NT2/D1 (cell line): ENCODE measurements at regions not wholly inside any gene's neighbourhood (a gene's known extent, or its start where the extent isn't known, plus 50 kb on each side); places are given as distances from the start of the nearest gene placed in this dataset.

Experiments
- DNase-seq: peaks from one replicate; pipeline ENCODE4 v3.0.0-alpha.2; 2011; ENCODE audit warnings: low read depth, low spot score
- H3K27me3 ChIP-seq: 2 replicates; pipeline ENCODE4 v1.6.0; 2011; ENCODE audit warnings: mild to moderate bottlenecking; ENCODE audit not compliant: insufficient read length, insufficient read depth
- H3K36me3 ChIP-seq: 2 replicates; pipeline ENCODE4 v1.6.1; 2011; ENCODE audit warnings: mild to moderate bottlenecking, low read length, mixed read lengths; ENCODE audit not compliant: insufficient read depth, insufficient read length
- H3K4me1 ChIP-seq: 2 replicates; pipeline ENCODE4 v1.5.1; 2011; ENCODE audit not compliant: insufficient read depth, insufficient read length
- H3K4me3 ChIP-seq: 2 replicates; pipeline ENCODE4 v1.5.1; 2011; ENCODE audit warnings: low read depth; ENCODE audit not compliant: insufficient read length
- H3K9ac ChIP-seq: 2 replicates; pipeline ENCODE4 v1.6.0; 2011; ENCODE audit warnings: low read depth; ENCODE audit not compliant: insufficient read length
- H3K9me3 ChIP-seq: 2 replicates; pipeline ENCODE4 v1.5.1; 2011; ENCODE audit warnings: mild to moderate bottlenecking, low read length; ENCODE audit not compliant: insufficient read depth
- SUZ12 ChIP-seq: IDR thresholded peaks from 2 replicates; pipeline ENCODE4 v1.6.1; 2011; ENCODE audit not compliant: insufficient read length, insufficient read depth; ENCODE audit errors: extremely low read depth
- YY1 ChIP-seq: IDR thresholded peaks from 2 replicates; pipeline ENCODE4 v1.6.1; 2011; ENCODE audit not compliant: insufficient read length, insufficient read depth
- ZNF274 ChIP-seq: IDR thresholded peaks from 2 replicates; pipeline ENCODE4 v1.6.1; 2011; ENCODE audit warnings: mild to moderate bottlenecking, low read depth, low read length

GRCh38 chr18:30915336-30915988, 127.1 kb downstream of the DSC3 start:
- no peaks in the 10 kb centered on the region for H3K9me3 ChIP-seq
- no peak for TF ChIP-seq SUZ12

GRCh38 chr18:30908381-30908780, 134.2 kb downstream of the DSC3 start:
- no peaks in the 10 kb centered on the region for H3K36me3 ChIP-seq
- H3K27me3 ChIP-seq: no peaks in the 10 kb centered on the region
- no peak overlapping the region for H3K4me3 ChIP-seq
- no peaks in the 10 kb centered on the region for H3K4me1 ChIP-seq
- no peak overlapping the region for H3K9ac ChIP-seq
- TF ChIP-seq SUZ12 (no peak), ZNF274 (no peak), YY1 (no peak)
- DNase-seq: no peak
- H3K9me3 ChIP-seq: no peaks in the 10 kb centered on the region

More at GRCh38 chr18:30915336-30915988, 127.1 kb downstream of the DSC3 start:
- Histone ChIP-seq H3K4me1 (no peaks in the 10 kb centered on the region), H3K36me3 (no peaks in the 10 kb centered on the region), H3K4me3 (no peak overlapping the region), H3K9ac (no peak overlapping the region), H3K27me3 (no peaks in the 10 kb centered on the region)
- DNase-seq: no peak

- no peaks in the 10 kb centered on the region for H3K36me3 ChIP-seq
These were observed 139.0 kb downstream of the DSC3 start for GRCh38 chr18:30903566-30903965.

GRCh38 chr18:30889519-30890301, 152.8 kb downstream of the DSC3 start:
- H3K4me3 ChIP-seq: no peak overlapping the region
- peak; percentile 39 for DNase-seq
- no peaks in the 10 kb centered on the region for H3K36me3 ChIP-seq
- H3K27me3 ChIP-seq: no peaks in the 10 kb centered on the region
- TF ChIP-seq ZNF274 (no peak), YY1 (no peak), SUZ12 (no peak)
- H3K4me1 ChIP-seq: no peaks in the 10 kb centered on the region
- H3K9ac ChIP-seq: no peak overlapping the region
- no peaks in the 10 kb centered on the region for H3K9me3 ChIP-seq

More at GRCh38 chr18:30903566-30903965, 139.0 kb downstream of the DSC3 start:
- no peak for DNase-seq
- H3K4me3 ChIP-seq: no peak overlapping the region
- H3K9me3 ChIP-seq: no peaks in the 10 kb centered on the region
- H3K9ac ChIP-seq: no peak overlapping the region
- no peaks in the 10 kb centered on the region for H3K4me1 ChIP-seq
- H3K27me3 ChIP-seq: no peaks in the 10 kb centered on the region
- TF ChIP-seq SUZ12: no peak
- TF ChIP-seq YY1: no peak
- TF ChIP-seq ZNF274: no peak

- Histone ChIP-seq H3K4me3 (no peak overlapping the region), H3K4me1 (no peaks in the 10 kb centered on the region), H3K36me3 (no peaks in the 10 kb centered on the region), H3K9me3 (no peaks in the 10 kb centered on the region), H3K27me3 (no peaks in the 10 kb centered on the region), H3K9ac (no peak overlapping the region)
- no peak for DNase-seq
- no peak for TF ChIP-seq ZNF274
- TF ChIP-seq YY1: no peak
- no peak for TF ChIP-seq SUZ12
These were observed 154.2 kb downstream of the DSC3 start for GRCh38 chr18:30888344-30888743.

- Histone ChIP-seq H3K9ac (no peak overlapping the region), H3K4me3 (no peak overlapping the region), H3K27me3 (no peaks in the 10 kb centered on the region), H3K9me3 (no peaks in the 10 kb centered on the region), H3K36me3 (no peaks in the 10 kb centered on the region), H3K4me1 (no peaks in the 10 kb centered on the region)
- TF ChIP-seq YY1 (no peak), ZNF274 (no peak), SUZ12 (no peak)
- DNase-seq: no peak
These were observed 155.5 kb downstream of the DSC3 start for GRCh38 chr18:30886998-30887397.

- Histone ChIP-seq H3K4me1 (no peaks in the 10 kb centered on the region), H3K36me3 (no peaks in the 10 kb centered on the region), H3K9ac (no peak overlapping the region), H3K9me3 (no peaks in the 10 kb centered on the region), H3K27me3 (no peaks in the 10 kb centered on the region), H3K4me3 (no peak overlapping the region)
- no peak for DNase-seq
- TF ChIP-seq SUZ12 (no peak), ZNF274 (no peak), YY1 (no peak)
These were observed 172.1 kb downstream of the DSC3 start for GRCh38 chr18:30870466-30870865.

GRCh38 chr18:30862900-30863299, 179.6 kb downstream of the DSC3 start:
- no peak overlapping the region for H3K9ac ChIP-seq
- no peak for DNase-seq
- H3K4me3 ChIP-seq: no peak overlapping the region
- no peaks in the 10 kb centered on the region for H3K27me3 ChIP-seq
- H3K36me3 ChIP-seq: no peaks in the 10 kb centered on the region
- H3K4me1 ChIP-seq: no peaks in the 10 kb centered on the region
- TF ChIP-seq ZNF274: no peak
- no peak for TF ChIP-seq SUZ12
- no peak for TF ChIP-seq YY1
- no peaks in the 10 kb centered on the region for H3K9me3 ChIP-seq
